ENCODE measurements at regions not wholly inside any gene's neighbourhood (a gene's known extent, or its start where the extent isn't known, plus 50 kb on each side); places are given as distances from the start of the nearest gene placed in this dataset.

DNA sequence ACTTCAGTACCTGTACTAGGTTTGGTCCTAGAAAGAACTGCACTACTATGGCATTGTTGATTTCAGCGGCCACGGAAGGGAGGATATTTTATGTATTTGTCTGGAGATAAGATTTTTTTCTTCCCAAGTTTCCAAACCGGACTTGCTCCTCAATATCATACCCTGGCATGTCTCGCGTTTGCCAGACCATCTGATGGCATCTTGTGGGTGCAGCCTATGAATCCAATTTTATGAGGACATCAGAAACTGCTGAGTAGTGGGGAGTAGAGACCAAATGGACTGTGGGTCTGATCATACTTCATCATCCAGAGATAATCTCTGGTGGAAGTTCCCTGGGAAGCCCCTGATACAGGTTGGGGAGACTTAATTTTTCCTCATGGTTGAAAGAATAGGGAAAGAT lies 716.1 kb upstream of the WWC1 start:
- Mint-ChIP-seq H3K27ac (ENCODE audit: low read depth, unreplicated experiment) (no peak overlapping the region), H3K9me3 (ENCODE audit: unreplicated experiment) (no peaks in the 10 kb centered on the region), H3K27me3 (ENCODE audit: insufficient read depth, unreplicated experiment) (peaks cover 96% of the 10 kb centered on the region), H3K4me1 (ENCODE audit: insufficient read depth, unreplicated experiment) (peaks cover 26% of the 10 kb centered on the region), H3K36me3 (ENCODE audit: insufficient read depth, unreplicated experiment) (no peaks in the 10 kb centered on the region), H3K4me3 (ENCODE audit: unreplicated experiment) (no peak overlapping the region)
- TF ChIP-seq, protein P1, sequence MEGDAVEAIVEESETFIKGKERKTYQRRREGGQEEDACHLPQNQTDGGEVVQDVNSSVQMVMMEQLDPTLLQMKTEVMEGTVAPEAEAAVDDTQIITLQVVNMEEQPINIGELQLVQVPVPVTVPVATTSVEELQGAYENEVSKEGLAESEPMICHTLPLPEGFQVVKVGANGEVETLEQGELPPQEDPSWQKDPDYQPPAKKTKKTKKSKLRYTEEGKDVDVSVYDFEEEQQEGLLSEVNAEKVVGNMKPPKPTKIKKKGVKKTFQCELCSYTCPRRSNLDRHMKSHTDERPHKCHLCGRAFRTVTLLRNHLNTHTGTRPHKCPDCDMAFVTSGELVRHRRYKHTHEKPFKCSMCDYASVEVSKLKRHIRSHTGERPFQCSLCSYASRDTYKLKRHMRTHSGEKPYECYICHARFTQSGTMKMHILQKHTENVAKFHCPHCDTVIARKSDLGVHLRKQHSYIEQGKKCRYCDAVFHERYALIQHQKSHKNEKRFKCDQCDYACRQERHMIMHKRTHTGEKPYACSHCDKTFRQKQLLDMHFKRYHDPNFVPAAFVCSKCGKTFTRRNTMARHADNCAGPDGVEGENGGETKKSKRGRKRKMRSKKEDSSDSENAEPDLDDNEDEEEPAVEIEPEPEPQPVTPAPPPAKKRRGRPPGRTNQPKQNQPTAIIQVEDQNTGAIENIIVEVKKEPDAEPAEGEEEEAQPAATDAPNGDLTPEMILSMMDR (IDR thresholded peaks at IDR 0.05; ENCODE audit: unreplicated experiment): no peak
- BruUV-seq (replicated peaks): no TSS peak
- intact Hi-C loops (cut with micrococcal nuclease): no loop called here
- ChIA-PET CTCF (interaction anchor here (0.6 to 8.0 kb wide), 10 partner anchors 10 to 647 kb away, joined by 3 to 90 read pairs (median 6); no protein-coding TSS in a partner anchor), POLR2A (interaction anchor here (0.6 to 1.1 kb wide), 4 partner anchors 125 to 472 kb away, joined by 3 to 5 read pairs (median 4); no protein-coding TSS in a partner anchor)
- DNase-seq (ENCODE audit: unreplicated experiment): no peak

DNA sequence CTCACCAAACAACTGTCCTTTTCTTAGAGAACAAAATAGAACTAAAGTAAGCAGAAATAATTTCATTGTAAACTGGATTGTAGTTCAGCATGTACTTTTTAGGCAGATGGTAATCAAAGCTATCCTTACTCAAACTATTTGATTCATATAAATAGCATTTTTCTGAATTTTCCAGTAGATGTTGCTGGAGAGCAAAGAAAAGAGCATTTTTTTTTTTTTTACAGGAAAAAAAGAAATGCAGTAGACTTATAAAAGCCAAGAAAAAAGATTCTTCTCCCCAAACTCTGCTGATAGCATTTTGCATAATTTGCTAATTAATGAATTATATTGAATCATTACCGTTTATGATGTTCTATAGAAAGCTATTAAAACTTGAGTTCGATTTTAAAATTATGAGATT lies 715.3 kb upstream of the WWC1 start:
- TF ChIP-seq, protein P1 (IDR thresholded peaks at IDR 0.05; ENCODE audit: unreplicated experiment): peak; percentile 31
- no peak overlapping the region for H3K4me3 Mint-ChIP-seq (ENCODE audit: unreplicated experiment)
- POLR2A ChIA-PET: interaction anchor here (0.6 to 1.1 kb wide), 6 partner anchors 113 to 643 kb away, joined by 3 to 5 read pairs (median 3); no protein-coding TSS in a partner anchor
- no peaks in the 10 kb centered on the region for H3K36me3 Mint-ChIP-seq (ENCODE audit: insufficient read depth, unreplicated experiment)
- DNase-seq (ENCODE audit: unreplicated experiment): no peak
- CTCF ChIA-PET: interaction anchor here (0.5 to 8.0 kb wide), 14 partner anchors 11 to 896 kb away, joined by 3 to 90 read pairs (median 3); no protein-coding TSS in a partner anchor
- peaks cover 20% of the 10 kb centered on the region for H3K4me1 Mint-ChIP-seq (ENCODE audit: insufficient read depth, unreplicated experiment)
- peaks cover 90% of the 10 kb centered on the region for H3K27me3 Mint-ChIP-seq (ENCODE audit: insufficient read depth, unreplicated experiment)
- no TSS peak for BruUV-seq (replicated peaks)
- intact Hi-C loops (cut with micrococcal nuclease): no loop called here
- no peak overlapping the region for H3K27ac Mint-ChIP-seq (ENCODE audit: low read depth, unreplicated experiment)
- no peaks in the 10 kb centered on the region for H3K9me3 Mint-ChIP-seq (ENCODE audit: unreplicated experiment)

DNA sequence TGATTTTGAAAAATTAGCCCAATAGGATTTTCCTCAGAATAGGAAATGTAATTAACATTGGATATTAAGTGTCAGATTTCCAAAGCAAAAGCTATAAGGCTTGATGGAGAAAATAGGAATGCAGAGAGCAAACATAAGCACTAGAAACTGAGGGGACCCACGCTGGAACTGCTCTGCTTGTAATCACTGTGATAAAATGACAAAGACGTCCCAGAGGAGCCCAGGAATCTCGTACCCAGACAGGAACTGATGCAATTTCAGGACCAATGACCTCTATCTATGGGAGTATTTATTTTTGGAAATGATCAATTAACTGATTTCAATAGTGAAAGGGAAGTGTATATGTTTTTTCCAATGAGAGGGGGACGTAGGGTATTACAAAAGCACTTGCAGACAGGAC lies 714.5 kb upstream of the WWC1 start:
- H3K27ac Mint-ChIP-seq (ENCODE audit: low read depth, unreplicated experiment): no peak overlapping the region
- DNase-seq (ENCODE audit: unreplicated experiment): no peak
- no TSS peak for BruUV-seq (replicated peaks)
- intact Hi-C loops (cut with micrococcal nuclease): no loop called here
- ChIA-PET CTCF (interaction anchor here (0.5 to 8.0 kb wide), 13 partner anchors 10 to 896 kb away, joined by 3 to 90 read pairs (median 3); no protein-coding TSS in a partner anchor), POLR2A (interaction anchor here (0.5 to 1.0 kb wide), 2 partner anchors 63 to 874 kb away, joined by 3 to 5 read pairs; no protein-coding TSS in a partner anchor)
- TF ChIP-seq, protein P1 (IDR thresholded peaks at IDR 0.05; ENCODE audit: unreplicated experiment): no peak
- H3K9me3 Mint-ChIP-seq (ENCODE audit: unreplicated experiment): no peaks in the 10 kb centered on the region
- no peaks in the 10 kb centered on the region for H3K36me3 Mint-ChIP-seq (ENCODE audit: insufficient read depth, unreplicated experiment)
- peaks cover 20% of the 10 kb centered on the region for H3K4me1 Mint-ChIP-seq (ENCODE audit: insufficient read depth, unreplicated experiment)
- H3K27me3 Mint-ChIP-seq (ENCODE audit: insufficient read depth, unreplicated experiment): peaks cover 83% of the 10 kb centered on the region
- peak overlapping the region; percentile 1 for H3K4me3 Mint-ChIP-seq (ENCODE audit: unreplicated experiment)

DNA sequence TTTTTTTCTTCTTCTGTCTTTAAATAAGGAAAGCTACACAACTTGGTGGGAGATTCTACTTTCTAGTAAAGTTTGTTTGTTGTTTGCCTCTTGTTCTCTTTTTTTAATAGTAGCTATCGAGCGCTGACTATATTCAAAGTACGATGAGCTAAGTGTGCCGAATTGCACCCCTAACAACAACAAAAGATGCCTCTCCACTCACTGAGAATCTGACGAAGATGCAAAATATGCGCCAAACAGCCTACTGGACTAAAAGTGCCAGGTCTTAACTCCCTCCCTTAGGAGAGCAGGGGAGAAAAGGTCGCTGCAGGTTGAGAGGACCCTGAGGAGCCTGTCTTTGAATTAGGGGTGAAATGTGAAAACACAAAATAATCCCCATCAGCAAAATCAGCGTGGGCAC lies 713.8 kb upstream of the WWC1 start:
- Mint-ChIP-seq H3K27ac (ENCODE audit: low read depth, unreplicated experiment) (no peak overlapping the region), H3K4me1 (ENCODE audit: insufficient read depth, unreplicated experiment) (peaks cover 20% of the 10 kb centered on the region), H3K27me3 (ENCODE audit: insufficient read depth, unreplicated experiment) (peaks cover 78% of the 10 kb centered on the region), H3K36me3 (ENCODE audit: insufficient read depth, unreplicated experiment) (no peaks in the 10 kb centered on the region), H3K4me3 (ENCODE audit: unreplicated experiment) (no peak overlapping the region), H3K9me3 (ENCODE audit: unreplicated experiment) (no peaks in the 10 kb centered on the region)
- no peak for DNase-seq (ENCODE audit: unreplicated experiment)
- ChIA-PET POLR2A (interaction anchor here (0.6 to 1.0 kb wide), 2 partner anchors 62 to 255 kb away, joined by 4 to 5 read pairs; no protein-coding TSS in a partner anchor), CTCF (interaction anchor here (0.6 to 8.0 kb wide), 10 partner anchors 10 to 642 kb away, joined by 3 to 90 read pairs (median 6); no protein-coding TSS in a partner anchor)
- intact Hi-C loops (cut with micrococcal nuclease): no loop called here
- BruUV-seq (replicated peaks): no TSS peak
- TF ChIP-seq, protein P1 (IDR thresholded peaks at IDR 0.05; ENCODE audit: unreplicated experiment): no peak

Measured in MCF 10A (cell line).